Mesothelial cell of epicardium (in vitro differentiated cells): ENCODE measurements at regions not wholly inside any gene's neighbourhood (a gene's known extent, or its start where the extent isn't known, plus 50 kb on each side); places are given as distances from the start of the nearest gene placed in this dataset.

Source experiments
- DNase-seq, 2 experiments: peaks; one replicate each; pipeline ENCODE4 v3.0.0; 2021; ENCODE audit warnings: low spot score in 2 of 2; ENCODE audit not compliant: unreplicated experiment in 2 of 2
- H3K27ac Mint-ChIP-seq: 2 replicates; pipeline ENCODE4 v1.8.0; 2021; ENCODE audit warnings: mixed read lengths
- H3K27me3 Mint-ChIP-seq: 2 replicates; pipeline ENCODE4 v1.8.0; 2021; ENCODE audit warnings: low read depth, mixed read lengths
- H3K36me3 Mint-ChIP-seq: 2 replicates; pipeline ENCODE4 v1.8.0; 2021; ENCODE audit warnings: mixed read lengths
- H3K4me1 Mint-ChIP-seq: 2 replicates; pipeline ENCODE4 v1.8.0; 2021; ENCODE audit warnings: mixed read lengths
- H3K4me3 Mint-ChIP-seq: 2 replicates; pipeline ENCODE4 v1.8.0; 2021; ENCODE audit warnings: mild to moderate bottlenecking, moderate library complexity, mixed read lengths
- H3K9me3 Mint-ChIP-seq: 2 replicates; pipeline ENCODE4 v1.8.0; 2021; ENCODE audit warnings: mixed read lengths
- CTCF ChIP-seq: fragments of 200-600 bp; sonication (generic); IDR thresholded peaks from one replicate; pipeline ENCODE4 v1.5.0; 2021; ENCODE audit warnings: antibody characterized with exemption; ENCODE audit not compliant: unreplicated experiment

DNA sequence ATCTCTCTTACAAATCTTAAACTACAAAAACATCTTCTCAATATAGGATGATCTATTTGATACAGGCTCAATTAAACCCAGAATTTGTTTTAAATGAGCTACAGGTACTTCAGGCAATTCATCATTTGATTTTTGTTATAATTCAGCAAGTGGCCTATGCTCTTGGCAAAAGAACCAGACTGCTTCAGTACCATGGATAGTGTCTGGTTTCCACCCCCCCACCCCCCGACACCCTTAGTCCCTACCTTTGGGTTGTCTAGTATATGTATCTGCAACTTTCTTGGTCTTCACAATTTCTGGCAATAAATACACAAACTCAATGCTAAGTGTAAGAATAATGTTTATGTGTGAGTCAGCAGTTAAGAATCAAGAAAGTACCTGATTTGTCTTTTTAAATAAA, 97.3 kb upstream of the API5 start:
- peaks cover 42% of the 10 kb centered on the region for H3K9me3 Mint-ChIP-seq
- H3K36me3 Mint-ChIP-seq: no peaks in the 10 kb centered on the region

GRCh38 chr11:43217849-43218248, 93.9 kb upstream of the API5 start:
- DNase-seq: no peak
- Mint-ChIP-seq H3K27ac (no peak overlapping the region), H3K4me3 (no peak overlapping the region), H3K36me3 (no peaks in the 10 kb centered on the region), H3K27me3 (no peaks in the 10 kb centered on the region), H3K4me1 (no peaks in the 10 kb centered on the region), H3K9me3 (peaks cover 23% of the 10 kb centered on the region)
- TF ChIP-seq CTCF: no peak

More for the DNA sequence above, 97.3 kb upstream of the API5 start:
- no peaks in the 10 kb centered on the region for H3K27me3 Mint-ChIP-seq
- TF ChIP-seq CTCF: no peak
- H3K4me1 Mint-ChIP-seq: no peaks in the 10 kb centered on the region
- no peak overlapping the region for H3K27ac Mint-ChIP-seq
- H3K4me3 Mint-ChIP-seq: no peak overlapping the region
- DNase-seq: no peak

DNA sequence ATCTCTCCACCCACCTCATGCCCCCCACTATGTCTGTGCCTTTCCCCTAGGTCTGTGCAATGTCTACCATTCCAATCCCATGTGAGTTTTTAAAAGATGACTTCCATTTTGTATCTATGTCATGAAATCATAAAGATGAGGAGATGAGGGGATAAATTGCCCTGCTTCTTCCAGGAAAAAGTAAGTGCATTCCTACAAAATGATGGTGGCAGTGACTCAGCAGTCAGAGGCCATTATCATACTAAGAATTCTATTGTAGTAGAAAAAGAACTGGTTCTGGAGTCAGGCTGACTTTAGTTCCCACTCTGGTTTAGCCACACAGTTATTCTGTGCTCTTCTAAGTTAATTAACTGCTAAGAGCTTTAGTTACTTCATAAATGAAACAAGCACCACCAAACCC, 89.6 kb upstream of the API5 start:
- H3K36me3 Mint-ChIP-seq: no peaks in the 10 kb centered on the region
- TF ChIP-seq CTCF: no peak
- DNase-seq: no peak
- H3K27ac Mint-ChIP-seq: no peak overlapping the region
- H3K9me3 Mint-ChIP-seq: peaks cover 4% of the 10 kb centered on the region
- no peaks in the 10 kb centered on the region for H3K4me1 Mint-ChIP-seq
- H3K27me3 Mint-ChIP-seq: no peaks in the 10 kb centered on the region
- H3K4me3 Mint-ChIP-seq: no peak overlapping the region

- Mint-ChIP-seq H3K36me3 (no peaks in the 10 kb centered on the region), H3K9me3 (peaks cover 4% of the 10 kb centered on the region), H3K27me3 (no peaks in the 10 kb centered on the region), H3K4me3 (no peak overlapping the region), H3K4me1 (no peaks in the 10 kb centered on the region), H3K27ac (no peak overlapping the region)
- TF ChIP-seq CTCF: no peak
- no peak for DNase-seq
These were observed 88.8 kb upstream of the API5 start for GRCh38 chr11:43223026-43223425.

GRCh38 chr11:43234881-43235280, 76.9 kb upstream of the API5 start:
- Mint-ChIP-seq H3K9me3 (peaks cover 25% of the 10 kb centered on the region), H3K4me3 (no peak overlapping the region), H3K36me3 (no peaks in the 10 kb centered on the region), H3K27me3 (no peaks in the 10 kb centered on the region), H3K4me1 (no peaks in the 10 kb centered on the region), H3K27ac (no peak overlapping the region)
- no peak for TF ChIP-seq CTCF
- no peak for DNase-seq

DNA sequence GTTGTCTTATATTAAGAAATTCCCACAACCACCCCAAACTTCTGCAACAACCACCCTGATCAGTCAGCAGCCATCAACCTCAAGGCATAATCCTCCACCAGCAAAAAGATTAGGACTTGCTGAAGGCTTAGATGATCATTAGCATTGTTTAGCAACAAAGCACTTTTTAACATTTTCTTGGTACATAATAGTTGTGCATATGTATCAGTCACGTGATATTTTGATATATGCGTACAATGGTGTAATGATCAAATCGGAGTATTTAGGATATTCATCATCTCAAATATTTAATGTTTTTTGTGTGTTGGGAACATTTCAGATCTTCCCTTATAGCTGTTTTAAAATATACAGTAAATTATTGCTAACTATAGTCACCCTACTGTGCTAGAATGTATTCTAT, 73.5 kb upstream of the API5 start:
- DNase-seq: no peak
- Mint-ChIP-seq H3K4me1 (peaks cover 7% of the 10 kb centered on the region), H3K36me3 (no peaks in the 10 kb centered on the region), H3K27ac (no peak overlapping the region), H3K9me3 (peaks cover 25% of the 10 kb centered on the region), H3K4me3 (no peak overlapping the region), H3K27me3 (no peaks in the 10 kb centered on the region)
- no peak for TF ChIP-seq CTCF
